NOMO-1 treated with dmso at 0.1 percent for 144 hours (cell line): ENCODE measurements at regions not wholly inside any gene's neighbourhood (a gene's known extent, or its start where the extent isn't known, plus 50 kb on each side); places are given as distances from the start of the nearest gene placed in this dataset.
"Not testable (repeated sequence)": the region's sequence is repeated elsewhere in the genome, so short reads cannot be mapped to it uniquely, and the experiment has no call there.

Source experiments
- DNase-seq: peaks from one replicate; lab custom pipeline; 2025; ENCODE audit not compliant: unreplicated experiment; lab: John Stamatoyannopoulos, UW

DNA sequence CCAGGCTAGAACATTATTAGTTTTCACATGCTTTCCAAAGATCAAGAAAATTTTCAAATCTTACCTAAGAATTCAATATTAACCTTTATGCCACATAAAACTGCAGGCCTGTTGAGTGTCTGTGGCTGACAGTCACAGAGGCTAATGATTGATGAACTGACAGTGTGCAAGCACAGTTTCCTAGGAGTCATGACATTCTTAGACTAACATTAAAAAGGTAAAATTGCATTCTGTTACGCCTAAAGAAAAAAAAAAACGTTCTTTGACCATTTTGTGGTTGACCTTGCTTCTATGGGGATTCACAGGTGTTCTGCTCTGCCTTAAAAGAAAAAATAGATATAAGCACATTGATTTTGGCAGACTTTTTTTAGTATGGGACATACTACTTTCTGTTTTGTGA is 1776.2 kb downstream of the PCDH9 start:
- DNase-seq, result no peak

DNA sequence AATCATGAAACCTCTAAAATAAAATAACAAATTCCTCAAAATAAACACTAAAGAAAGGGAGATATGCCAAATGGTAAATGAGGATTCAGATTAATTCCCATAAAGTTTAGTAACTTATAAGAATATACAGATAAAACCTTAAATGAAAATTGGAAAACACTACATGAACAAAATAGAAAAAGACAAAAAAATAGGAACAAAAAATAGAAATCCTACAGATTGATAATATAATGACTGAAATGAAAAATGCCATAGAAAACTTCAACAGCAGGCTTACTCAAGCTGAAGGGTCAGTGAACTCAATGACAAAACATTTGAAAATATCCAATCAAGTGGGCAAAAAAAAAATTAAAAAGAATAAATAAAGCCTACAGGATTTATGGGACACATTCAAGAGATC is 1784.8 kb downstream of the PCDH9 start:
- DNase-seq, result no peak

DNA sequence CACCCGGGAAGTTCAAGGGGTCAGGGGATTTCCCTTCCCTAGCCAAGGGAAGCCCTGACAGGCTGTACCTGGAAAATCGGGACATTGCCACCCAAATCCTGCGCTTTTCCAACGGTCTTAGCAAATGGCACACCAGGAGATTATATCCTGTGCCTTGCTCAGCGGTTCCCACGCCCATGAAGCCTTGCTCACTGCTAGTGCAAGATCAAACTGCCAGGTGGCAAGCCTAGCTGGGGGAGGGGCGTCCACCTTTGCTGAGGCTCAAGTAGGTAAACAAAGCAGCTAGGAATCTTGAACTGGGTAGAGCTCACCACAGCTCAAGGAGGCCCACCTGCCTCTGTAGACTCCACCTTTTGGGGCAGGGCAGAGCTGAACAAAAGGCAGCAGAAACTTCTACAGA is 1794.5 kb downstream of the PCDH9 start:
- DNase-seq, result no peak

DNA sequence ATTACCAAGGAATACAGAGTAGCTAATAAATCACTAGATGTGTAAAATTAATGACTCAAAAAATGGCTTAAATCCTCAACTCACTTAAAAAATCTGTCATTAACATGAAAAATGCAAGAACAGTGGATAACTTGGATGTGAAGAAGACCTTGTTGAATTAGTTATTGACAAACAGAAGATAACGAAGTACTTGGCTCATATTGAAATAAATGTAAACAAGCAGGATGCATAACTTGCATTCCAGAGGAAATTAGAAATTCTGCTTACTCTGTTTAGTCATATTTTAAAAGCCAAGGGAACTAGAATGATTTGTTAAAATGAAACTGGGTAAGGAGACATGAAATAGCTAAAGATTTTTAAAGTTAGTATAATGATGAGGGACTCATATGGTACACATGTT is 1812.2 kb downstream of the PCDH9 start:
- DNase-seq, result no peak

DNA sequence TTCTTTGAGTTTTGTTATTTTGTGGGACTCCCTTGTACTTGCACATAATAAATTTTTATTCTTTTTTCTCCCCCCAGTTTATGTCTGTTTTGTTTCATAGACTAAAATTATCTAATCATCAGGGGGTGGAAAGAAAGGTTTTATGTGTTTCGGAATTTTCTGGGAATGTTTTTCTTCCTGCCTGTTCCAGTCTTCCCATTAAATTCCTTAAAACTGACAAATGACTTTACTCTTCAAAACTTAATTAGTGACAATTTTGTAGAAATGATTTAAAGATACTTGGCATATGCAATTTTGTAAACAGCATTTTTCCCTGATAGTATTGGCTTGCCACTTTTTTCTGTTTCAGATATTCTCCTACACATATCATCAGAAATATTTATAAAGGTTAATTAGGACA is 1813.4 kb downstream of the PCDH9 start:
- DNase-seq, result no peak

DNA sequence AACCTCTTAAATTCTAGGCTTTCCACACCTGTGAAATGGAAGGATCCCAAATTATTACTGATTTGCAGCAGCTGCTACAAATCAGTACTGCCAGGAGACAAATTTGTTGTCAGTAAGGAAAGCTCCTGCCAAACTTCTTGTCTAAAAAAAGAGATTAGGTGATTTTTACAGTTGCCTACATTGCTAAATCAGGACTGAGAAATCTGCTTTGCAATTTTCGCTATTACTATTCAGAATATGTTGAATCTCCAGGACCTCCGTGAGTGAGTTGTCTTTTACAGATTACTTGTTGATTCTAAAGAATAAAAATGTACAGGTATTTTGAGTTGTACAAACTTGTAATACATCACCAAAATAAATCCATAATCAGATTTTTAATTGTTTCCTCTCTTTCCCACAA is 1815.9 kb downstream of the PCDH9 start:
- DNase-seq, result no peak

DNA sequence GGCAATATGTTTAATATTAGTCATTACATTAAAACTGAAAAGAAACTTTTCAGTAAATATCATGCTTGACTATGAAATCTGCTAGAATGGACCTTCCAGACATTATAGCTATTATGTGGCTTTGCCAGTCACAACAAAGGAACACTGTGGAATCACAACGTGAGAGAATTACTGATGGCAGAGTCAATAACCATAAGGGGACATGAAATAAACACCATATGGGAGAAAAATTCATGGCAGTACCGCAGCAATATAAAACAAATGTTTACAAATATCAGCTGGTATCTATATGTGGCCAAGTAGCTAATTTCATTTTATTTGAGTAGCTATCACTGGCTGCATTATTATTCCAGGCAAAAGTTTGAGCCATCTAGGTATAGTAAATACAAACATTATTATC is 1818.6 kb downstream of the PCDH9 start:
- DNase-seq, result no peak

DNA sequence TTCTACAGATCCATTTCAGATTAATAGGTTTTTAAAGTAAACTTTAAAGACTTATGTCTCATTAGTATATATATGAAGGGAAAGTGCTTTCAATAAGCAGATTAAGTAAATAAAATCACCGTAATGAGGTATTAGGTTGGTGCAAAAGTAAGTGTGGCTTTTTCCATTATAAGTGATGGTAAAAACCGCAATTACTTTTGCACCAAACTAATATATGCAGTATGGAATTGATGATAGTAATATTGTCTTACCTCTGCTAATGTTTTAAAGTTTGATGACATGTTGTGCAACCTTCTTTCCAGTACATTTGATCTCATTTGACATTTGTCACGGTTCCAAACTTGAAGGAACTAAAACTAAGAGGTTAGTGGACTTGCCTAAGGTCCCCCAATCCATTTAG is 1819.3 kb downstream of the PCDH9 start:
- no peak for DNase-seq

DNA sequence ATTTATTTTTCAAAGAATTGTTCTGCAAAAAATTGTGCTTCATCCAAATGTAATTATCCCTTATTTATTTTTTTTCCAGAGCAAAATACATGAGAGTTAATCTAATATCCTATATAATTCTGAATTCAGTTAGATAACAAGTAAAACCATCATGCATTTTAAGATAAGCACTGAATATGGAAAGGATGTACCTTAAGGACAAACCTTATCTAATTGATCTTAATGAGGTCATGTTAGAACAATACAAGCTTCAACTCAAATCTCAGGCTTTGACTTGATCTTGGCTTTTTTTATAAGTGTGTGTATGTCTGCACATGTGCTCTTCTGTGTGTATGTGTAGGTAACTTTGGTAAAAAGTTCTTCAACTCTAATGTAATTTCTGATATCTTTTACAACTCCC is 1828.8 kb downstream of the PCDH9 start:
- DNase-seq, result no peak

DNA sequence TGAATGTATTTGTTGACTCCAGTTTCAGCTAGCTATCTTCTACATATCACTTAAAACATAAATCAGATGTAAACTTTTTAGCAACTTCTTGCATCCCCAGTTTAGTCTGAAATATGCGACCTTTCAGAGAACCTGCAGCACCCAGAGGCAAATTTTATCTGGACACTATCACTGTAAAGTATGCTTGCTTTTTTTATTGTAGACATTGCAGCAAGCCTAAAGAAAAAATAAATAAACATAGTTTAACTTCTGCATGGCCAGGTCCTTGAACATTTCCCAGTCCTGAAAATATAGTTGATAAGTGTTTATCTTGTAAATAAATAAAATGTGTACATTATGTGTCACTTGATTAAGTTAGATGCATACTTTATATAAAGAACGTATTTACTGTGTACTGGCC is 1829.4 kb downstream of the PCDH9 start:
- DNase-seq, result no peak

DNA sequence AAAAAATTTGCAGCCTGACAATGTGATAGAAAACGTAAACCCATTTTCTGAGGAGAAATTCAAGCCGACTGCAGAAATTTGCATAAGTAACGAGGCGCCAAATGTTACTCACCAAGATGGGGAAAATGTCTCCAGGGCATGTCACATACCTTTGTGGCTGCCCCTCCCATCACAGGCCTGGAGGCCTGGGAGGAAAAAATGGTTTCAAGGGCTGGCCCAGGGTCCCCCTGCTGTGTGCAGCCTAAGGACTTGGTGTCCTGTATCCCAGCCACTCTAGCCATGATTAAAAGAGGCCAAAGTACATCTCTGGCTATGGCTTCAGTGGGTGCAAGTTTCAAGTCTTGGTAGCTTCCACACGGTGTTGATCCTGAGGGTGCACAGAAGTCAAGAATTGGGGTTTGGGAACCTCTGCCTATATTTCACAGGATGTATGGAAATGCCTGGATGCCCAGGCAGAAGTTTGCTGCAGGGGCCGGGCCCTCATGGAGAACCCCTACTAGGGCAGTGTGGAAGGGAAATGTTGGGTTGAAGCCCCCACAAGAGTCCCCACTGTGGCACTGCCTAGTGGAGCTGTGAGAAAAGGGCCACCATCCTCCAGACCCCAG is 1842.3 kb downstream of the PCDH9 start:
- DNase-seq, result no peak

DNA sequence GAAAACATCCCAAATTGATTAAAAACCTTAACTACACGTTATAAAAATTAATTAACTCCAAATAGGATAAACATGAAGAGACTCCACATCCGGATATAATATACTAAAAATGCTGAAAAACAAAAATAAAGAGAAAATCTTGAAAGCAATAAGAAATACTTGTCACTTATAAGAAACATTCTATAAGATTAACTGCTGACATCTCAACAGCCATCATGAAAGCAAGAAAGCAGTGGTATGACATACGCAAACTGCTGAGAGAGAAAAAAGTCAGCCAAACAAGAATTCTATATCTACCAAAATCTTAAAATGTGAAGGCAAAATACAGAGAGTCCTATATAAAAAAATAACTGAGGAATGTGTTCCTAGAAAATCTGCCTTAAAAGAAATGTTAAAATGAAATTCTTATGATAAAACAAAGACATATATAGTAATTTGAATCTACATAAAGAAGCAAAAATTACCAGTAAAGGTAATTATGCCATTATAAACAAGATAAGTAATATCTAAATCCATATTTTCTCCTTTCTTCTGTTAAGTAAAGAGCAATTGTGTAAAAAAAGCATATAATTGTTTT is 1851.1 kb downstream of the PCDH9 start:
- DNase-seq, result no peak

DNA sequence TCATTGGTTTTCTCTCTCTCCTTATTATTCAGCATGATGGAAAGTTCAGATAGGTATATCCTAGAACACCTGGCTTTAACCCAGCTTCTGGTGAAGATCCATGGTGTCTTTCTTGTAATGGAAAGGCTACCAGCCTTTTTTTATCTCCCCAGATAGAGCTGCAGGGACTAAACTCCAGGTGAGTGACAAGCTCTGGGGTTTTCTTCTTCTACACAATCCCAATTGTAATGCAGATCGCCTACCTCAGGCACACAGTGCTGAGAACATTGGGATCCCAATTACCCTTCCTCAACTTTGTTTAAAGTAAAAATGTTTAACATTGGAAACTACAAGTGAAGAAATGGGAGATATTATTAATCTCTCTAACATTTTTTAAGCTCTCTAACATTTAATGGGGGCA is 1851.7 kb downstream of the PCDH9 start:
- DNase-seq, result no peak

DNA sequence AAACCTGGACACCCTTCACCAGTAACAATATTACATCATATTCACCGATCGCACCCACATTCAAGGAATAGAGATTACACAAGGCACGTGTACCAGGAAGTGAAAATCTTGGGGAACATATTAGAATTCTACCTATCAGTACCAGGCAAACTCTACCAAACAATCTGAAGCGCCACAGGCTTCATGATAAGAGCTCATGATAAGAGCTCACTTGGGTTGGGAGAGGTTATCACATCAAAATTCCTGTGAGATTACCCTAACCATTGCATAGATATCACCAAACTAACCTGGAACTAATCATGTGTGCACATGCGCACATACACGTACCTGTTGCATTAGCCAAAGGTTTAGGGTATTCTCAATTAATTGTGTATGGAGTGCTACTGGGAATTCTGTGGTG is 1861.3 kb downstream of the PCDH9 start:
- no peak for DNase-seq

DNA sequence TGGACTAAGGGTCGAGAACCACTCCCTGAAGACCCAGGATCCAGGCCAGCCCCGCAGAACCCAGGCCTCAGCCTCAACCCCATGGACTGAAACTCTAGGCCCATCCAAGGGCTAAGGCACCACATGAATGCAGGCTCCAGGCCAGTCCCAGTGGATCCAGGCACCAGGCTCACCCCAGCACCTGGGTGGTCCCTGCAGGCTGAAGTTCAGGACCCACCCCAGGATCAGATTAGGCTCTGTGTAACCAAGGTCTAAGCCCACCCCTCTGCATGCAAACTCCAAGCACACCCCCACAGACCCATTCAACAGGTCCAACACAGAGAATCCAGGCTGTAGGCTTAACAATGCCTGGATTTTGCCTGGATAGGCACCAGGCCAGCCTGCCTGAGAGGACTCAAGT is 1876.2 kb downstream of the PCDH9 start:
- no peak for DNase-seq

DNA sequence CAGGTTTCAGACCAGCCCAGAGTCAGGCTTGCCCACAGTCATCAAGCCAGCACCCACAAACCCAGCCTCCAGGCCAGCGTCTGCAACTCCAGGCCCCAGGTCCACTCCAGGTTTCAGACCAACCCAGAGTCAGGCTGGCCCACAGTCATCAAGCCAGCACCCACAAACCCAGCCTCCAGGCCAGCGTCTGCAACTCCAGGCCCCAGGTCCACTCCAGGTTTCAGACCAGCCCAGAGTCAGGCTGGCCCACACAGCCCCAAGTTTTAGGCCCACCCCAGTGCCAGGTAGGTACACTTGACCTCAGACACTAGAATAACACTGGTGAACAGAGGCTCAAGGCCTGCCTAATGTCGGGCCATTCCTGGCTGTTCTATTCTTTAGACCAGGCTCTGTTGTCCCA is 1877.0 kb downstream of the PCDH9 start:
- DNase-seq, result not testable (repeated sequence)

DNA sequence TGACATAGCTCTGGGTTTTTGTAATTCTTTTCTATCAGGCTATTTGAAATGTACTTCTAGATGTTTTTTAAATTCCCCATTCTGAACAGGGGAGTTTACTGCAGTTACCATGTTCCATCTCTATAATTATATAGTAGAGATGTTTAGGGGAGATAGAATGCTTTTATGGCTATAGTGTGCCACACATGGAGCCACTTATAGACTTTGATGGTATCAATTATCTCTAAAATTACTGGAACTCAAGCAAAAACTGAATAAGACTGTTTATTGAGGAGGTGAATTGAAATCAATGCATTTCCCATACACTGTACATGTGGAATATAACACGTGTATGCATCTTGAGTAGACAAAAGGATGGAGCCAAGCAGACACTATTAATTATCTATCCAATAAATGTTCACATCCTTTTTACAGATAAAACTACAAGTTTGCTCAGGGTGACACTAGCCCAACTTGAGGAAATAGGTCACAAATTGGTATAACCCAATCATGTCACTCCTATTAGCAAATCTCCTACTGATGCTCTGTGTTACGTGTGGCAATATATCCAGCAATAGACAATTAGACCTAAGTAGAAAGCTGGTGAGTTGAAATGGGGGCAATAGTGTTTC is 1882.6 kb downstream of the PCDH9 start:
- DNase-seq, result no peak

DNA sequence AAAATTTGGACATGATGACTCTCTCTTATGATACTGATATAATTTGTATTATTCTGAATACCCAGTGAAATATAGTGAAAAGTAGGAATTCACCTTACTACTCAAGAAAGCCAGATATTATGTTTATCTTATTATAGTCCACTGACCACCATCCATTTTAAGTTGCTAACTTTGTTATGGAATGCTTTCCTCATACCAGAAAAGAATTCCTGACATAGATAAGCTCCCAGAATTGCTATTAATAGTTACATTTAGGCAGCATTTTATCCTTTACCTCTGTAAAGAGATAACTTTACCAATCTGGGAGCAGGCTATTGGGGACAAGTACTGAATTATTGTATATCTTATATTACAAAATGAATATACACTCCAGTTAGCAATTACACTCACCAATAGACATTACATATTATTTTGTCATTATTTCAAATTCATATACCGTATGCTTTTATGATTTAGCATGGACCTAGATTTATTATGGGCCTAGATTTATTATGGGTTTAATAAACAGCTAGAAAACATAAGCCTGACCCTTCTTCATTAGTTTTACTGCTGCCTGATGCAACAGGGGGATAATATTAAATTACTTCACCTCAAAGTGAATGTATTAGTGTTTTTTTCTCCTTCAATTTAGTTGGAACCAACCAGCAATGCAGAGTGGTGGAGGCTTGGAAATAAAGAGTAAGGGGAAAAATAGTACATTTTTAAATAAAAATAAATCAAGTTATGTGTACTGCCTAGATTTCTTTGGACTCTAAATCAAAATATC is 1886.1 kb downstream of the PCDH9 start:
- no peak for DNase-seq

DNA sequence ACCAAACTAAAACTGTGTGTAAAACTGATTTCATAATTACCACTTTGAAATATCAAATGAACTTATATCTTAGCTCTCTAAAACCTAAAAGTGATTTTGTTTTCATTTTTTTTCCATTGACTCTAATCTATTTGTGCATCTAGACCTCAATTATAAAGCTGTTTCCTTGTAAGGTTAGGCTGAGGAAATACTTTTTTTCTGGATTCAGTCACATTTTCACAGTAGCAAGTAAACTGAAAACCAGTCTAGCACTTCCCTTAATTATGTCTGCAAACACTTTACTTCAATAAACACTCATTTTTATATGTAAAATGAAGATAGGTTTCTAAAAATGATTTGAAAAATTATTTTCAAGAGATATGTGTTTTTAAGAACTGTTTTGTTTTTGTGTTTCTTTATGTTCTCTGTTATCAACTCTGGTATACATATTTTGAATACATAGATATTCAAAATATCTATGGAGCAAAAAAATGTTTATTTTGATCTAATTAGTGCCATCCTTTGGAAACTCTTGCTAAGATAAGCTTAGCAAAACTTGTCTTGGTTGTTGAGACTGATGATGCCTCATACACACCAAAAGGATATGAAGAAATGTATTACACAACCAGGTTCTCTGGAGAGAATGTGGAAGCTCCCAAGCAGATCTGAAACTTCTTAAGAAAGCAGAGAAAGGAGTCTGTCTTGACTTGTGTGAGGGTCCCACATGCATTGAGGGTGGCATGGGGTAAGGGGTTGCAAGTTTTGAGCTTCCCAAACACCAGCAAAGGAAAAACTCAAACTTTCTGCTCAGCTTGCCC is 1887.4 kb downstream of the PCDH9 start:
- DNase-seq, result no peak

DNA sequence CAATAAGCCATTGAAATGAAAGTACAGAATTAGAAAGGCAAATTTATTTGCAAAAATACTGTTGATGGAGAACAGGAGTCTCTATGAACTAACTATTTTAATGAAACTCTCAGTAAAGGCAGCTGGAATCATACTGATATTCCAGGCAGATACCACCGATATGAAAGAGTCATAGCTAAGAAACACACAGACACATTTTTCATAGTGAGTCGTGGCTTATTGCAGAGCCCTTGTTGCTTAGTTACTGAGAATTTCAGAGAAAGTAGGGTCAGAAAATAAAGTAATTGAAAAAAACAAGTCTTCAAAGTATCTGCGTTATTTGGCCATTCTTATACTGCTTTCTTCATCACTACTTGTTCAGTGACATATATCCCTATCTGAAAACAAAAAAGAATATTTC is 1890.9 kb downstream of the PCDH9 start:
- DNase-seq, result no peak

DNA sequence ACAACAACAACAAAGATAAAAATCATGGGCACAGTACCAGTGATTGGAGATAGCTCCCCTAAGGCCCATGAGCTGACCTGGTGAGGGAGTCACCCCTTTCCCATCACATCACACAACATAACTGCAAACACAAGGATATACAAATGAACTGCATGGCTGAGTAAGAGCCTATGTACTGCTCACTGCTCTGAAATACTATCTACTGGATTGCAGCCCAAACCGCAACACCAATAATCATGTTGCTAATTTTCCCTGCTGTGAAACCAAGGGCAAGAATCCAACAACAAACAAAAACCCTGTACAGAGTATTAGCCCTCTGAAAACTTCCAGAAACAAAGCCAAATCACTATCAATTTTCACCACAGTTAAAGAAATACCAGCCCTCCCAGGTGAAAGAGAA is 1893.2 kb downstream of the PCDH9 start:
- no peak for DNase-seq
